LNCaP clone FGC (cell line): ENCODE measurements at regions not wholly inside any gene's neighbourhood (a gene's known extent, or its start where the extent isn't known, plus 50 kb on each side); places are given as distances from the start of the nearest gene placed in this dataset.
"Not testable (repeated sequence)": the region's sequence is repeated elsewhere in the genome, so short reads cannot be mapped to it uniquely, and the experiment has no call there.

ENCODE experiments used
- DNase-seq: peaks from one replicate; pipeline ENCODE4 v3.0.0-alpha.2; 2011; ENCODE audit warnings: low read depth
- H3K4me3 ChIP-seq: 2 replicates; pipeline ENCODE4 v1.5.1; 2011; ENCODE audit warnings: mild to moderate bottlenecking, low read depth, low read length, control low read depth
- TF ChIP-seq, protein P1 (sequence below): IDR thresholded peaks from 2 replicates; pipeline ENCODE4 v1.5.1; 2012; ENCODE audit warnings: mild to moderate bottlenecking; ENCODE audit not compliant: control insufficient read depth, insufficient read depth; ENCODE audit errors: extremely low read depth

DNA sequence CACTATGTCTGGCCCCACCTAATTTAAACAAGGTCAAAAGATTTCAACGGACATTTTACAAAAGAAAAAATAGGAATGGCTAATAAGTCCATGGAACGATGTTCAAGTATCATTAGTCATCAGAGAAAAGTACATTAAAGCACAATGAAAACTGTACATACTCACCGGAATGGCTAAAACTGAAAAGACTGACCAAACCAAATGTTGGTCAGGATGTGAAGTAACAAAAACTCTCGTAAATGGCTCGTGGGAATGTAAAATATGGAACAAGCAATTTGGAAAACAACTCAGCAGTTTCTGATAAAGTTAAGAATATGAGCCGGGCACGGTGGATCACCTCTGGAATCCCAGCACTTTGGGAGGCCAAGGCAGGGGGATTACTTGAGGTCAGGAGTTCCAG, 65.7 kb upstream of the PARD3 start:
- DNase-seq: no peak
- TF ChIP-seq, protein P1, sequence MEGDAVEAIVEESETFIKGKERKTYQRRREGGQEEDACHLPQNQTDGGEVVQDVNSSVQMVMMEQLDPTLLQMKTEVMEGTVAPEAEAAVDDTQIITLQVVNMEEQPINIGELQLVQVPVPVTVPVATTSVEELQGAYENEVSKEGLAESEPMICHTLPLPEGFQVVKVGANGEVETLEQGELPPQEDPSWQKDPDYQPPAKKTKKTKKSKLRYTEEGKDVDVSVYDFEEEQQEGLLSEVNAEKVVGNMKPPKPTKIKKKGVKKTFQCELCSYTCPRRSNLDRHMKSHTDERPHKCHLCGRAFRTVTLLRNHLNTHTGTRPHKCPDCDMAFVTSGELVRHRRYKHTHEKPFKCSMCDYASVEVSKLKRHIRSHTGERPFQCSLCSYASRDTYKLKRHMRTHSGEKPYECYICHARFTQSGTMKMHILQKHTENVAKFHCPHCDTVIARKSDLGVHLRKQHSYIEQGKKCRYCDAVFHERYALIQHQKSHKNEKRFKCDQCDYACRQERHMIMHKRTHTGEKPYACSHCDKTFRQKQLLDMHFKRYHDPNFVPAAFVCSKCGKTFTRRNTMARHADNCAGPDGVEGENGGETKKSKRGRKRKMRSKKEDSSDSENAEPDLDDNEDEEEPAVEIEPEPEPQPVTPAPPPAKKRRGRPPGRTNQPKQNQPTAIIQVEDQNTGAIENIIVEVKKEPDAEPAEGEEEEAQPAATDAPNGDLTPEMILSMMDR: no peak
- H3K4me3 ChIP-seq: no peak overlapping the region

DNA sequence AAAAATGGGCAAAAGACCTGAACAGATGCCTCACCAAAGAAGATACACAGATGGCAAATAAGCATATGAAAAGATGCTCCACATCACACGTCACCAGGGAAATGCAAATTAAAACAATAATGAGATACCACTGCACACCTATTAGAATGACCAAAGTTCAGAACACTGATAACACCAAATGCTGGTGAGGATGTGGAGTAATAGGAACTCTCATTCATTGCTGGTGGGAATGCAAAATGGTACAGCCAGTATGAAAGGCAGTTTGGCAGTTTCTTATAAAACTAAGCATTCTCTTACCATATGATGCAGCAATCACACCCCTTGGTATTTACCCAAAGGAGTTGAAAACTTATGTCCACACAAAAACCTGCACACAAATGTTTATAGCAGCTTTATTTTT, 63.6 kb upstream of the PARD3 start:
- not testable (repeated sequence) for H3K4me3 ChIP-seq

DNA sequence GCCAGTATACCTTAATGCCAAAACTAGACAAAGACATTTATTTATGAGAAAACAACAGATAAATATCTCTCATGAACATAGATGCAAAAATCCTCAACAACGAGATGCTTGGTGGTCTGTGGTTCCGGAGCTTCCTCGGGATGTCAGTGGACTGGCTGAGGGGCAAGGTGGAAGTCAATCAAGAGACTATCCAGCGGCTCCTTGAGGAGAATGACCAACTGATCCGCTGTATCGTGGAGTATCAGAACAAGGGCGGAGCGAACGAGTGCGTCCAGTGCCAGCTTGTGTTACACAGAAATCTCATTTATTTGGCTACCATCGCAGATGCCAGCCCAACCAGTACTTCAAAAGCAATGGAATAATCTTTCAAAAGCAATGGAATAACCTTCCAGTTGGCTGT, 60.0 kb upstream of the PARD3 start:
- H3K4me3 ChIP-seq: no peak overlapping the region
- DNase-seq: no peak
- TF ChIP-seq, protein P1: no peak

More for the DNA sequence above, 63.6 kb upstream of the PARD3 start:
- DNase-seq: not testable (repeated sequence)

- no peak overlapping the region for H3K4me3 ChIP-seq
- TF ChIP-seq, protein P1: no peak
- no peak for DNase-seq
Measured at GRCh38 chr10:34872820-34873219, 57.7 kb upstream of the PARD3 start.

- TF ChIP-seq, protein P1: no peak
- H3K4me3 ChIP-seq: no peak overlapping the region
- DNase-seq: no peak
Measured at GRCh38 chr10:34869135-34869836, 54.2 kb upstream of the PARD3 start.

DNA sequence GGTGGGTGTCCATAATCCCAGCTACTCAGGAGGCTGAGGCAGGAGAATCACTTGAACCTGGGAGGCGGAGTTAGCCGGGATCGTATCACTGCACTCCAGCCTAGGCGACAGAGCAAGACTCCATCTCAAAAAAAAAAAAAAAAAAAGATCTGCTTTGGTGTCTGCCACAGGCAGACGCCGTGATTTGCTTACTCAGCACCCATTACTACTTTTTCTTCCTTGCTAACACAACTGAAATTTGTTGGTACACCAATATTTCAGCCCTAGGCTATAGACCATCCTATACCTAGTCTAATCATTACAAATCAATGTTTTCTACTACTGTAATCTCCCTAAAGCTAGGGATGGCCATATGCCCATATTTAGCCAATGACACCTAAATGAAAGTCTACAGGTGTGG, 53.5 kb upstream of the PARD3 start:
- DNase-seq: no peak
- TF ChIP-seq, protein P1: no peak
- no peak overlapping the region for H3K4me3 ChIP-seq

DNA sequence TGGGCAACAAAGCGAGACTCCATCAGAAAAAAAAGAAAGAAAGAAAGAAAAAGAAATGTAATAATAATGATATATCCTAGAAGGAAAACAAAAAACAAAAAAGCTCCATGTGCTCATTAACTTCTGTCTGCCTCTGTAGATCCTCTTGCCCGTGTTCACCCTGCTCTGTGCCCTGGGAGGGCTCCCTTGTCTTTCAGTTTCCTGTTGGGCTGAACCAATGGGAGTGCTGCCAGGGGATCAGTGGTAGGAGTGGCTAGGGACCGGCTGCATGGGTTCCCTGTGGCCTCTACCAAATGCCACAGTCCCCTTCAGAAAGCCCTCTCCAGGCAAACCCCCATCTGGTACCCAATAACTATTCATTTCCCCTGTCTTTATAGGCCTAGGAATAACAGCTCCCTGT, 51.8 kb upstream of the PARD3 start:
- no peak for DNase-seq
- no peak overlapping the region for H3K4me3 ChIP-seq
- TF ChIP-seq, protein P1: no peak
